ENCODE measurements at regions not wholly inside any gene's neighbourhood (a gene's known extent, or its start where the extent isn't known, plus 50 kb on each side); places are given as distances from the start of the nearest gene placed in this dataset.

- Histone ChIP-seq H2AFZ (ENCODE audit: low read length) (no peak overlapping the region), H3K27ac (ENCODE audit: insufficient read length, low read depth, low read length) (no peak overlapping the region), H3K18ac (ENCODE audit: insufficient read length, low read depth, low read length) (no peak overlapping the region), H4K8ac (replicated peaks; ENCODE audit: insufficient read length, low read depth, low read length) (no peak overlapping the region), H3T11ph (ENCODE audit: low read length) (no peak overlapping the region), H2BK12ac (ENCODE audit: insufficient read length, low read depth, low read length) (no peak overlapping the region), H2BK120ac (ENCODE audit: low read depth, low read length, poor library complexity, severe bottlenecking) (no peak overlapping the region), H2BK15ac (ENCODE audit: low read depth, low read length) (no peak overlapping the region), H4K5ac (ENCODE audit: insufficient read length, low read depth, low read length) (no peak overlapping the region), H3K9ac (ENCODE audit: extremely low read depth, insufficient read length, low read length) (no peak overlapping the region), H3K23me2 (ENCODE audit: insufficient read length, low read depth, low read length, poor library complexity, severe bottlenecking) (no peaks in the 10 kb centered on the region), H4K20me1 (ENCODE audit: control insufficient read depth, insufficient read depth, insufficient read length) (no peaks in the 10 kb centered on the region), H3K4me1 (ENCODE audit: insufficient read depth, low read length) (no peaks in the 10 kb centered on the region), H3K4ac (ENCODE audit: low read depth, low read length) (no peak overlapping the region), H3K27me3 (ENCODE audit: insufficient read depth, low read length) (no peaks in the 10 kb centered on the region), H3K79me1 (ENCODE audit: insufficient read depth, low read depth, low read length, poor library complexity, severe bottlenecking) (no peaks in the 10 kb centered on the region), H4K91ac (ENCODE audit: insufficient read length, low read depth, low read length) (no peak overlapping the region), H3K14ac (ENCODE audit: insufficient read depth, low read length) (no peak overlapping the region), H3K23ac (ENCODE audit: insufficient read length, low read depth, low read length) (no peak overlapping the region), H2AK5ac (ENCODE audit: insufficient read length, low read length) (no peak overlapping the region), H3K56ac (ENCODE audit: insufficient read length, low read depth, low read length) (no peak overlapping the region), H3K4me2 (ENCODE audit: insufficient read depth, insufficient read length, low read length) (no peak overlapping the region), H2BK20ac (ENCODE audit: low read depth, low read length, poor library complexity, severe bottlenecking) (no peak overlapping the region), H3K9me3 (ENCODE audit: control insufficient read depth, low read depth, low read length) (peaks cover 17% of the 10 kb centered on the region), H2BK5ac (ENCODE audit: insufficient read length, low read length) (no peak overlapping the region), H3K79me2 (ENCODE audit: insufficient read depth, low read length) (no peaks in the 10 kb centered on the region)
- Mint-ChIP-seq H3K27ac (no peak overlapping the region), H3K9me3 (peaks cover 84 to 86% of the 10 kb centered on the region in 2 experiments), H3K4me1 (peaks cover 22 to 24% of the 10 kb centered on the region in 2 experiments), H3K4me3 (no peak overlapping the region), H3K27me3 (ENCODE audit: low read depth) (no peaks in the 10 kb centered on the region), H3K36me3 (ENCODE audit: insufficient read depth in 1 of 3, low read depth in 3 of 3) (peaks cover 48 to 84% (median 76%) of the 10 kb centered on the region in 3 experiments)
- DNase-seq, result no peak
- TF ChIP-seq CTCF (conservative IDR thresholded peaks at IDR 0.05), result no peak
These were observed 341.4 kb downstream of the GUCY2F start for GRCh38 chrX:109140463-109140862.
